ENCODE measurements at regions not wholly inside any gene's neighbourhood (a gene's known extent, or its start where the extent isn't known, plus 50 kb on each side); places are given as distances from the start of the nearest gene placed in this dataset.

DNA sequence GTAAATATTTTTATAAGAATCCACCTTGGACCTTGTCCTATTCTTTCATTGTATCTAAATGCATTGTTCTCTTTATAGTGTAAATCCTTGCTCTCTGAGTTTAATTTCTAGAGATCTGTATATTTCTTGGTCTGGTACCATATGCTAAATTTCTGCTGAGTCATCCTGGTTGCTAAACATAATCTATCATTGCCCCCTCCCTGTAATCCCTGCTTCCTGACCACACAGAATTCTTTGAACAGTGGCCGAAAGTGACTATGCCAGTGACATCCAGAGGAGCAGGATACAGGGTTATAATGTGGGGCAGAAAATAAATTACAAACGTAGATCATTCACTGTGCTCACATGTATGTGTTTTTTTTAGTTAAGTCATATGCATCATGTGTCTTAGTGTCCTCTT lies 143.1 kb downstream of the DIPK2A start:
- TF ChIP-seq, protein P1, sequence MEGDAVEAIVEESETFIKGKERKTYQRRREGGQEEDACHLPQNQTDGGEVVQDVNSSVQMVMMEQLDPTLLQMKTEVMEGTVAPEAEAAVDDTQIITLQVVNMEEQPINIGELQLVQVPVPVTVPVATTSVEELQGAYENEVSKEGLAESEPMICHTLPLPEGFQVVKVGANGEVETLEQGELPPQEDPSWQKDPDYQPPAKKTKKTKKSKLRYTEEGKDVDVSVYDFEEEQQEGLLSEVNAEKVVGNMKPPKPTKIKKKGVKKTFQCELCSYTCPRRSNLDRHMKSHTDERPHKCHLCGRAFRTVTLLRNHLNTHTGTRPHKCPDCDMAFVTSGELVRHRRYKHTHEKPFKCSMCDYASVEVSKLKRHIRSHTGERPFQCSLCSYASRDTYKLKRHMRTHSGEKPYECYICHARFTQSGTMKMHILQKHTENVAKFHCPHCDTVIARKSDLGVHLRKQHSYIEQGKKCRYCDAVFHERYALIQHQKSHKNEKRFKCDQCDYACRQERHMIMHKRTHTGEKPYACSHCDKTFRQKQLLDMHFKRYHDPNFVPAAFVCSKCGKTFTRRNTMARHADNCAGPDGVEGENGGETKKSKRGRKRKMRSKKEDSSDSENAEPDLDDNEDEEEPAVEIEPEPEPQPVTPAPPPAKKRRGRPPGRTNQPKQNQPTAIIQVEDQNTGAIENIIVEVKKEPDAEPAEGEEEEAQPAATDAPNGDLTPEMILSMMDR (conservative IDR thresholded peaks at IDR 0.05 in 1 of 2, IDR thresholded peaks at IDR 0.05 in 1 of 2; ENCODE audit: low read depth in 1 of 2, low read length in 2 of 2) = no peak
- no peak for TF ChIP-seq EZH2 (IDR thresholded peaks at IDR 0.05; ENCODE audit: low read length, missing control alignments)
